ENCODE measurements at regions not wholly inside any gene's neighbourhood (a gene's known extent, or its start where the extent isn't known, plus 50 kb on each side); places are given as distances from the start of the nearest gene placed in this dataset.
A peak's percentile ranks its signal among the peaks of the same experiment; 100 is the strongest.
"Not testable (repeated sequence)": the region's sequence is repeated elsewhere in the genome, so short reads cannot be mapped to it uniquely, and the experiment has no call there.

GRCh38 chr22:22179858-22180257 lies 64.7 kb upstream of the VPREB1 start:
- H3K4me3 Mint-ChIP-seq: no peak overlapping the region
- DNase-seq (no peak), ATAC-seq (ENCODE audit: low read depth in 2 of 2) (no peak)
- no peaks in the 10 kb centered on the region for H3K36me3 Mint-ChIP-seq
- H3K4me1 Mint-ChIP-seq: peaks cover 42 to 53% (median 53%) of the 10 kb centered on the region in 3 donors
- H3K27me3 Mint-ChIP-seq: no peaks in the 10 kb centered on the region
- H3K9me3 Mint-ChIP-seq: no peaks in the 10 kb centered on the region
- no peak overlapping the region for H3K27ac Mint-ChIP-seq

GRCh38 chr22:22178992-22179391 lies 65.6 kb upstream of the VPREB1 start:
- peak overlapping the region in 3 of 6 donors; percentile 3 to 76 (median 36) for H3K27ac Mint-ChIP-seq
- ATAC-seq (ENCODE audit: low read depth in 2 of 2) (no peak), DNase-seq (no peak)
- no peaks in the 10 kb centered on the region for H3K9me3 Mint-ChIP-seq
- H3K4me3 Mint-ChIP-seq: peak overlapping the region in 3 of 8 donors; percentile 57 to 70 (median 59)
- no peaks in the 10 kb centered on the region for H3K27me3 Mint-ChIP-seq
- no peaks in the 10 kb centered on the region for H3K36me3 Mint-ChIP-seq
- peaks cover 36 to 56% (median 54%) of the 10 kb centered on the region in 3 donors for H3K4me1 Mint-ChIP-seq

GRCh38 chr22:22178355-22178965 lies 66.1 kb upstream of the VPREB1 start:
- Mint-ChIP-seq H3K9me3 (no peaks in the 10 kb centered on the region), H3K36me3 (no peaks in the 10 kb centered on the region), H3K27ac (peak overlapping the region in 2 of 6 donors; percentile 36 to 76), H3K4me1 (peaks cover 36 to 58% (median 54%) of the 10 kb centered on the region in 3 donors), H3K27me3 (no peaks in the 10 kb centered on the region), H3K4me3 (peak overlapping the region in 2 of 8 donors; percentile 57 to 59)
- no peak for DNase-seq
- ATAC-seq (ENCODE audit: low read depth in 2 of 2): no peak

- Mint-ChIP-seq H3K27me3 (no peaks in the 10 kb centered on the region), H3K4me3 (no peak overlapping the region), H3K36me3 (no peaks in the 10 kb centered on the region), H3K9me3 (no peaks in the 10 kb centered on the region), H3K4me1 (peaks cover 27 to 48% (median 47%) of the 10 kb centered on the region in 3 donors), H3K27ac (peak overlapping the region in 3 of 6 donors; percentile 30 to 71 (median 47))
- DNase-seq (no peak), ATAC-seq (ENCODE audit: low read depth in 2 of 2) (no peak)
These were observed 67.5 kb upstream of the VPREB1 start for GRCh38 chr22:22176929-22177616.

- not testable (repeated sequence) for H3K4me3 Mint-ChIP-seq; H3K9me3 Mint-ChIP-seq; DNase-seq; H3K36me3 Mint-ChIP-seq; H3K27me3 Mint-ChIP-seq; ATAC-seq (ENCODE audit: low read depth in 2 of 2)
- H3K27ac Mint-ChIP-seq: peak overlapping the region in 1 of 6 donors; percentile 21
- peaks cover 28 to 63% (median 40%) of the 10 kb centered on the region in 3 donors for H3K4me1 Mint-ChIP-seq
These were observed 71.5 kb upstream of the VPREB1 start for GRCh38 chr22:22172896-22173628.

- no peaks in the 10 kb centered on the region for H3K27me3 Mint-ChIP-seq
- no peaks in the 10 kb centered on the region for H3K36me3 Mint-ChIP-seq
- ATAC-seq (ENCODE audit: low read depth in 2 of 2) (no peak), DNase-seq (no peak)
- H3K4me3 Mint-ChIP-seq: peak overlapping the region in 4 of 8 donors; percentile 8 to 60 (median 50)
- peak overlapping the region in 2 of 6 donors; percentile 25 to 69 for H3K27ac Mint-ChIP-seq
- peaks cover 0 to 3% (median 0%) of the 10 kb centered on the region in 7 donors for H3K9me3 Mint-ChIP-seq
- H3K4me1 Mint-ChIP-seq: peaks cover 32 to 64% (median 45%) of the 10 kb centered on the region in 3 donors
These were observed 73.0 kb upstream of the VPREB1 start for GRCh38 chr22:22171357-22172218.

- H3K27ac Mint-ChIP-seq: peak overlapping the region in 5 of 6 donors; percentile 6 to 89 (median 67)
- peaks cover 45 to 71% (median 61%) of the 10 kb centered on the region in 3 donors for H3K4me1 Mint-ChIP-seq
- H3K9me3 Mint-ChIP-seq: peaks cover 0 to 3% (median 0%) of the 10 kb centered on the region in 7 donors
- ATAC-seq (ENCODE audit: low read depth in 2 of 2): no peak
- H3K36me3 Mint-ChIP-seq: no peaks in the 10 kb centered on the region
- peak overlapping the region in 7 of 8 donors; percentile 9 to 93 (median 60) for H3K4me3 Mint-ChIP-seq
- DNase-seq: no peak
- H3K27me3 Mint-ChIP-seq: no peaks in the 10 kb centered on the region
These were observed 74.7 kb upstream of the VPREB1 start for GRCh38 chr22:22169923-22170322.

- Mint-ChIP-seq H3K4me3 (peak overlapping the region in 7 of 8 donors; percentile 9 to 95 (median 77)), H3K4me1 (peaks cover 53 to 76% (median 66%) of the 10 kb centered on the region in 3 donors), H3K27me3 (no peaks in the 10 kb centered on the region), H3K27ac (peak overlapping the region; percentile 91 to 100 (median 98)), H3K9me3 (peaks cover 0 to 3% (median 0%) of the 10 kb centered on the region in 7 donors), H3K36me3 (no peaks in the 10 kb centered on the region)
- no peak for ATAC-seq (ENCODE audit: low read depth in 2 of 2)
- DNase-seq: no peak
These were observed 75.4 kb upstream of the VPREB1 start for GRCh38 chr22:22168941-22169867.

- Mint-ChIP-seq H3K9me3 (peaks cover 0 to 3% (median 0%) of the 10 kb centered on the region in 7 donors), H3K27ac (peak overlapping the region; percentile 97 to 100 (median 98)), H3K4me3 (peak overlapping the region; percentile 71 to 95 (median 88)), H3K27me3 (no peaks in the 10 kb centered on the region), H3K36me3 (no peaks in the 10 kb centered on the region), H3K4me1 (peaks cover 59 to 84% (median 71%) of the 10 kb centered on the region in 3 donors)
- DNase-seq (no peak), ATAC-seq (ENCODE audit: low read depth in 2 of 2) (peak; percentile 56 to 60)
These were observed 76.2 kb upstream of the VPREB1 start for GRCh38 chr22:22168190-22168940.

GRCh38 chr22:22167791-22168189 lies 76.8 kb upstream of the VPREB1 start:
- Mint-ChIP-seq H3K9me3 (peaks cover 0 to 3% (median 0%) of the 10 kb centered on the region in 7 donors), H3K27ac (peak overlapping the region; percentile 97 to 100 (median 98)), H3K4me1 (peaks cover 64 to 89% (median 77%) of the 10 kb centered on the region in 3 donors), H3K27me3 (no peaks in the 10 kb centered on the region), H3K36me3 (no peaks in the 10 kb centered on the region), H3K4me3 (peak overlapping the region; percentile 71 to 95 (median 88))
- peak; percentile 94 for DNase-seq
- peak; percentile 91 to 92 for ATAC-seq (ENCODE audit: low read depth in 2 of 2)

GRCh38 chr22:22166941-22167713 lies 77.5 kb upstream of the VPREB1 start:
- no peaks in the 10 kb centered on the region for H3K36me3 Mint-ChIP-seq
- H3K4me3 Mint-ChIP-seq: peak overlapping the region; percentile 71 to 95 (median 88)
- DNase-seq (no peak), ATAC-seq (ENCODE audit: low read depth in 2 of 2) (peak in 1 of 2 donors; percentile 1)
- peaks cover 0 to 3% (median 0%) of the 10 kb centered on the region in 7 donors for H3K9me3 Mint-ChIP-seq
- H3K27ac Mint-ChIP-seq: peak overlapping the region; percentile 97 to 100 (median 98)
- H3K27me3 Mint-ChIP-seq: no peaks in the 10 kb centered on the region
- H3K4me1 Mint-ChIP-seq: peaks cover 67 to 94% (median 83%) of the 10 kb centered on the region in 3 donors
